ENCODE measurements at regions not wholly inside any gene's neighbourhood (a gene's known extent, or its start where the extent isn't known, plus 50 kb on each side); places are given as distances from the start of the nearest gene placed in this dataset.
A peak's percentile ranks its signal among the peaks of the same experiment; 100 is the strongest.

- Histone ChIP-seq H3K36me3 (replicated peaks in 1 of 2; ENCODE audit: control insufficient read depth in 1 of 2, insufficient read depth in 2 of 2, low read length in 2 of 2) (no peaks in the 10 kb centered on the region), H3K27ac (ENCODE audit: low read depth in 1 of 2, low read length in 2 of 2) (no peak overlapping the region), H4K20me1 (ENCODE audit: insufficient read depth, low read length) (no peaks in the 10 kb centered on the region), H3K79me2 (ENCODE audit: insufficient read depth, low read length) (no peaks in the 10 kb centered on the region), H2AFZ (ENCODE audit: insufficient read depth, low read depth, low read length, poor library complexity, severe bottlenecking) (no peak overlapping the region), H3K9me3 (replicated peaks in 1 of 2; ENCODE audit: control insufficient read depth in 1 of 2, insufficient read depth in 1 of 2, low read length in 2 of 2) (peaks cover 0 to 10% of the 10 kb centered on the region in 2 donors), H3K4me3 (replicated peaks in 1 of 3; ENCODE audit: low read depth in 2 of 3, low read length in 3 of 3) (no peak overlapping the region), H3K27me3 (ENCODE audit: control insufficient read depth in 2 of 2, insufficient read depth in 2 of 2, low read length in 2 of 2) (no peaks in the 10 kb centered on the region), H3K9ac (ENCODE audit: insufficient read depth, low read length, poor library complexity, severe bottlenecking) (no peak overlapping the region), H3K4me2 (replicated peaks; ENCODE audit: extremely low read depth, low read length, poor library complexity, severe bottlenecking) (no peak overlapping the region), H3K4me1 (ENCODE audit: control insufficient read depth in 1 of 2, insufficient read depth in 2 of 2, low read length in 2 of 2) (no peaks in the 10 kb centered on the region)
- WGBS (ENCODE audit: insufficient coverage) = no CpG with 5 or more reads among the region's 1 CpG
- Mint-ChIP-seq H3K27ac (no peak overlapping the region), H3K4me3 (no peak overlapping the region), H3K36me3 (no peaks in the 10 kb centered on the region), H3K4me1 (no peaks in the 10 kb centered on the region), H3K27me3 (ENCODE audit: low read depth in 3 of 3) (peaks cover 0 to 4% (median 1%) of the 10 kb centered on the region in 3 donors), H3K9me3 (peaks cover 4 to 13% (median 6%) of the 10 kb centered on the region in 7 donors)
- no peak for TF ChIP-seq CTCF (IDR thresholded peaks at IDR 0.05)
- no peak for DNase-seq
- intact Hi-C loops (cut with micrococcal nuclease) = no loop called here
Measured at GRCh38 chr4:35757836-35758235, 486.5 kb downstream of the ARAP2 start.

- no peaks in the 10 kb centered on the region for H3K4me1 Mint-ChIP-seq
Measured at GRCh38 chr4:35760807-35761206, 483.5 kb downstream of the ARAP2 start.

More at GRCh38 chr4:35760807-35761206, 483.5 kb downstream of the ARAP2 start:
- H3K4me3 ChIP-seq (replicated peaks in 1 of 3; ENCODE audit: low read depth in 2 of 3, low read length in 3 of 3) = no peak overlapping the region
- Mint-ChIP-seq H3K27me3 (ENCODE audit: low read depth in 3 of 3) (peaks cover 0 to 1% (median 0%) of the 10 kb centered on the region in 3 donors), H3K9me3 (peaks cover 3 to 13% (median 6%) of the 10 kb centered on the region in 7 donors), H3K4me3 (no peak overlapping the region), H3K27ac (peak overlapping the region in 1 of 7 donors; percentile 12), H3K36me3 (no peaks in the 10 kb centered on the region)
- WGBS (ENCODE audit: insufficient coverage) = 58% methylated on average over 3 of the region's 4 CpGs
- TF ChIP-seq CTCF (IDR thresholded peaks at IDR 0.05) = no peak
- intact Hi-C loops (cut with micrococcal nuclease) = no loop called here
- H3K4me1 ChIP-seq (ENCODE audit: control insufficient read depth in 1 of 2, insufficient read depth in 2 of 2, low read length in 2 of 2) = no peaks in the 10 kb centered on the region
- no peak overlapping the region for H3K4me2 ChIP-seq (replicated peaks; ENCODE audit: extremely low read depth, low read length, poor library complexity, severe bottlenecking)
- H3K36me3 ChIP-seq (replicated peaks in 1 of 2; ENCODE audit: control insufficient read depth in 1 of 2, insufficient read depth in 2 of 2, low read length in 2 of 2) = no peaks in the 10 kb centered on the region
- H2AFZ ChIP-seq (ENCODE audit: insufficient read depth, low read depth, low read length, poor library complexity, severe bottlenecking) = no peak overlapping the region
- no peaks in the 10 kb centered on the region for H3K27me3 ChIP-seq (ENCODE audit: control insufficient read depth in 2 of 2, insufficient read depth in 2 of 2, low read length in 2 of 2)
- H3K9ac ChIP-seq (ENCODE audit: insufficient read depth, low read length, poor library complexity, severe bottlenecking) = no peak overlapping the region
- DNase-seq = no peak
- no peaks in the 10 kb centered on the region for H4K20me1 ChIP-seq (ENCODE audit: insufficient read depth, low read length)
- no peaks in the 10 kb centered on the region for H3K79me2 ChIP-seq (ENCODE audit: insufficient read depth, low read length)
- H3K9me3 ChIP-seq (replicated peaks in 1 of 2; ENCODE audit: control insufficient read depth in 1 of 2, insufficient read depth in 1 of 2, low read length in 2 of 2) = peaks cover 0 to 10% of the 10 kb centered on the region in 2 donors
- no peak overlapping the region for H3K27ac ChIP-seq (ENCODE audit: low read depth in 1 of 2, low read length in 2 of 2)
